HL-60 (cell line): ENCODE measurements at regions not wholly inside any gene's neighbourhood (a gene's known extent, or its start where the extent isn't known, plus 50 kb on each side); places are given as distances from the start of the nearest gene placed in this dataset.

Source experiments
- DNase-seq, 2 experiments: peaks; one replicate each; pipeline ENCODE4 v3.0.0-alpha.2; 2010 to 2020; ENCODE audit warnings: low read depth in 1 of 2, low spot score in 1 of 2
- H3K27ac ChIP-seq: fragments of 250-450 bp; sonication (Bioruptor Pico); replicated peaks from 2 replicates; pipeline ENCODE4 v1.5.1; 2020; ENCODE audit warnings: mild to moderate bottlenecking, moderate library complexity
- H3K27me3 ChIP-seq: fragments of 250-450 bp; sonication (Bioruptor Pico); 2 replicates; pipeline ENCODE4 v1.5.1; 2021; ENCODE audit warnings: mild to moderate bottlenecking, moderate library complexity; ENCODE audit not compliant: insufficient read depth, poor library complexity, severe bottlenecking
- H3K4me3 ChIP-seq: replicated peaks from 2 replicates; pipeline ENCODE4 v1.5.1; 2011; ENCODE audit warnings: mild to moderate bottlenecking, control low read depth, low read length; ENCODE audit not compliant: insufficient read depth
- GABPA ChIP-seq: IDR thresholded peaks from 2 replicates; pipeline ENCODE4 v1.6.1; 2012; ENCODE audit warnings: low read depth
- POLR2AphosphoS5 ChIP-seq: IDR thresholded peaks from 2 replicates; pipeline ENCODE4 v1.6.1; 2012; ENCODE audit warnings: low read depth
- SPI1 ChIP-seq: IDR thresholded peaks from 2 replicates; pipeline ENCODE4 v1.6.1; 2012; ENCODE audit warnings: low read depth, mild to moderate bottlenecking, borderline replicate concordance
- TF ChIP-seq, protein P1 (sequence below): IDR thresholded peaks from 2 replicates; pipeline ENCODE4 v1.6.1; 2012; ENCODE audit warnings: low read depth; ENCODE audit not compliant: insufficient replicate concordance
- TF ChIP-seq, protein P2 (sequence below): IDR thresholded peaks from one replicate; pipeline ENCODE4 v1.5.1; 2011; ENCODE audit warnings: low read length, control low read depth, inconsistent platforms; ENCODE audit not compliant: insufficient read depth

DNA sequence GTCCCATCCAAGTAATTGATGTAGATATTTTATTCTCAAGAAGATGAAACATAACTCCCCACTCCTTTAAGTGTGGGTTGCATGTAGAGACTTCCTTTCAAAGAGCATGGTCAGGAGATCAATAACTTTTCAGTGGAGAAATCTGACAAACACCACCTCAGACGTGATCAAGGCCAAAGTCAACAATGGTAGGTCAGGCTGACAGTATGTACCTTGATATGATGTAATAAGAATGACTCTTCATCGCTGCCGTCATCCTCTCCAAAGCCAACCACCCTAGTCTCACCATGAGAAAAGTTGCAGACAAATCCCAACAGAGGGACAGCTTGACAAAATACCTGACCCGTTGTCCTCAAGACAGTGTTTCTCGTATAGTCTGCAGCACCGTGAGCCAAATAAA lies 67.3 kb upstream of the DHRSX start:
- no peaks in the 10 kb centered on the region for H3K27me3 ChIP-seq
- H3K27ac ChIP-seq, result no peak overlapping the region
- H3K4me3 ChIP-seq, result no peak overlapping the region
- DNase-seq, result no peak
- TF ChIP-seq POLR2AphosphoS5 (no peak), SPI1 (no peak), GABPA (no peak)
- TF ChIP-seq, protein P1, sequence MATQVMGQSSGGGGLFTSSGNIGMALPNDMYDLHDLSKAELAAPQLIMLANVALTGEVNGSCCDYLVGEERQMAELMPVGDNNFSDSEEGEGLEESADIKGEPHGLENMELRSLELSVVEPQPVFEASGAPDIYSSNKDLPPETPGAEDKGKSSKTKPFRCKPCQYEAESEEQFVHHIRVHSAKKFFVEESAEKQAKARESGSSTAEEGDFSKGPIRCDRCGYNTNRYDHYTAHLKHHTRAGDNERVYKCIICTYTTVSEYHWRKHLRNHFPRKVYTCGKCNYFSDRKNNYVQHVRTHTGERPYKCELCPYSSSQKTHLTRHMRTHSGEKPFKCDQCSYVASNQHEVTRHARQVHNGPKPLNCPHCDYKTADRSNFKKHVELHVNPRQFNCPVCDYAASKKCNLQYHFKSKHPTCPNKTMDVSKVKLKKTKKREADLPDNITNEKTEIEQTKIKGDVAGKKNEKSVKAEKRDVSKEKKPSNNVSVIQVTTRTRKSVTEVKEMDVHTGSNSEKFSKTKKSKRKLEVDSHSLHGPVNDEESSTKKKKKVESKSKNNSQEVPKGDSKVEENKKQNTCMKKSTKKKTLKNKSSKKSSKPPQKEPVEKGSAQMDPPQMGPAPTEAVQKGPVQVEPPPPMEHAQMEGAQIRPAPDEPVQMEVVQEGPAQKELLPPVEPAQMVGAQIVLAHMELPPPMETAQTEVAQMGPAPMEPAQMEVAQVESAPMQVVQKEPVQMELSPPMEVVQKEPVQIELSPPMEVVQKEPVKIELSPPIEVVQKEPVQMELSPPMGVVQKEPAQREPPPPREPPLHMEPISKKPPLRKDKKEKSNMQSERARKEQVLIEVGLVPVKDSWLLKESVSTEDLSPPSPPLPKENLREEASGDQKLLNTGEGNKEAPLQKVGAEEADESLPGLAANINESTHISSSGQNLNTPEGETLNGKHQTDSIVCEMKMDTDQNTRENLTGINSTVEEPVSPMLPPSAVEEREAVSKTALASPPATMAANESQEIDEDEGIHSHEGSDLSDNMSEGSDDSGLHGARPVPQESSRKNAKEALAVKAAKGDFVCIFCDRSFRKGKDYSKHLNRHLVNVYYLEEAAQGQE, result no peak
- TF ChIP-seq, protein P2, sequence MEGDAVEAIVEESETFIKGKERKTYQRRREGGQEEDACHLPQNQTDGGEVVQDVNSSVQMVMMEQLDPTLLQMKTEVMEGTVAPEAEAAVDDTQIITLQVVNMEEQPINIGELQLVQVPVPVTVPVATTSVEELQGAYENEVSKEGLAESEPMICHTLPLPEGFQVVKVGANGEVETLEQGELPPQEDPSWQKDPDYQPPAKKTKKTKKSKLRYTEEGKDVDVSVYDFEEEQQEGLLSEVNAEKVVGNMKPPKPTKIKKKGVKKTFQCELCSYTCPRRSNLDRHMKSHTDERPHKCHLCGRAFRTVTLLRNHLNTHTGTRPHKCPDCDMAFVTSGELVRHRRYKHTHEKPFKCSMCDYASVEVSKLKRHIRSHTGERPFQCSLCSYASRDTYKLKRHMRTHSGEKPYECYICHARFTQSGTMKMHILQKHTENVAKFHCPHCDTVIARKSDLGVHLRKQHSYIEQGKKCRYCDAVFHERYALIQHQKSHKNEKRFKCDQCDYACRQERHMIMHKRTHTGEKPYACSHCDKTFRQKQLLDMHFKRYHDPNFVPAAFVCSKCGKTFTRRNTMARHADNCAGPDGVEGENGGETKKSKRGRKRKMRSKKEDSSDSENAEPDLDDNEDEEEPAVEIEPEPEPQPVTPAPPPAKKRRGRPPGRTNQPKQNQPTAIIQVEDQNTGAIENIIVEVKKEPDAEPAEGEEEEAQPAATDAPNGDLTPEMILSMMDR, result no peak

DNA sequence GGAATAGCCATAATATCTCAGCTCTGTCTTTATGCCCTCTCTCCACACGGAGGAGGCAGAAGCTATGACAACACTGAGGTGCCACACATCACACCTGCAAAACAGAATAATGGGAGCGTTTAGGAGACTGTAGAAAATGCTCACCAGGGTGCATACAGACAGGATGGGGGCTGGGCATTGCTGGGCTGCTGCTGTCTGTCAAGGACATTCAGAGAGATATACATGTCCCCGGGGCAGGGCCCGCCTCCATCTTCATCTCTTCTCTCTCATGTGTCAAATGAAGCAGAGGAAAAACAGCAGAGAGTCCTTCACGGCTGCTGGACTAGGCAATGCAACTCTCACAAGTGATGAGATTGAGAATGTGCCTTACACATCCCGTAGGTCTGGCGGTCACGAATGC lies 65.3 kb upstream of the DHRSX start:
- H3K4me3 ChIP-seq, result no peak overlapping the region
- no peak overlapping the region for H3K27ac ChIP-seq
- TF ChIP-seq SPI1 (no peak), POLR2AphosphoS5 (no peak), GABPA (no peak)
- TF ChIP-seq, protein P1, result no peak
- TF ChIP-seq, protein P2, result no peak
- no peaks in the 10 kb centered on the region for H3K27me3 ChIP-seq
- DNase-seq, result no peak

DNA sequence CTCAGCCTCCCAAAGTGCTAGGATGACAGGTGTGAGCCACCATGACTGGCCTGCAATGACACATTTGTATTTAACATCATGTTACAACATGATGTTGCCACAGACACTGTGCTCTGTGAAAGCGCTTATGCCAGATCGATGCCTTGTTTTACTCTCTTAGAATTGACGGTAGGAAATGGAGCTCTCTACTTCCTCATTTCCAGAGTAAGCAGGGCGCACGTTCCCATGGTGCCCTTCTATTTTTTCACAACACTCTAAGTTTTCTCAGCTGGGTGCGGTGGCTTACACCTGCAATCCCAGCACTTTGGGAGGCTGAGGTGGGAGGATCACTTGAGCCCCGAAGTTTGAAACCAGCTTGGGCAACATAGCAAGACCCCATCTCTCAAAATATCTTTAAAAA lies 60.7 kb upstream of the DHRSX start:
- Histone ChIP-seq H3K4me3 (no peak overlapping the region), H3K27me3 (no peaks in the 10 kb centered on the region), H3K27ac (no peak overlapping the region)
- DNase-seq, result peak in 1 of 2 experiments; percentile 52
- no peak for TF ChIP-seq GABPA

DNA sequence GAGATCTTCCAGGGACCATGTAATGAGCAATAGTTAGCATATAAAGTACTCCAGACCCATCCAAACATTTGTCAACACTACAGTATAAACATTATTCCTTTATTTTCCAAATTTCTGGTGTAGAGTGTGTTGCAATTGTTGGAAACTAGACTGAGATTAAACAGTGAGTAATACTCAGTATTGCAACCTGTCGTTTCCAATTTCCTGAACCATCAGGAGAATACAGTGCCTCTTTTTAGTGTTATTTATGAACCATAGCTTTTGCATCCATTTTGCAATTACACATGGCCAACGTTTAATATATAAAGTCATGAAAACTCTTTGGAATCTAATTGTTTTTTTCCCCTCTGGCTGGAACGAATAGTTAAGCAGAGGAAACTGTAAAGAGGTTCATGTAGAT lies 58.3 kb upstream of the DHRSX start:
- DNase-seq, result no peak

More for the DNA sequence above, 58.3 kb upstream of the DHRSX start:
- Histone ChIP-seq H3K4me3 (no peak overlapping the region), H3K27ac (no peak overlapping the region), H3K27me3 (no peaks in the 10 kb centered on the region)
- TF ChIP-seq, protein P1, result no peak
- TF ChIP-seq, protein P2, result no peak
- TF ChIP-seq POLR2AphosphoS5 (no peak), GABPA (no peak), SPI1 (no peak)
